GM12878 (cell line): ENCODE measurements at regions not wholly inside any gene's neighbourhood (a gene's known extent, or its start where the extent isn't known, plus 50 kb on each side); places are given as distances from the start of the nearest gene placed in this dataset.
"Not testable (repeated sequence)": the region's sequence is repeated elsewhere in the genome, so short reads cannot be mapped to it uniquely, and the experiment has no call there.

Experiments used
- ATF3 ChIP-seq: IDR thresholded peaks from 2 replicates; pipeline ENCODE4 v1.6.1; 2011; ENCODE audit warnings: low read depth, mild to moderate bottlenecking, low read length, moderate library complexity, borderline replicate concordance; ENCODE audit errors: extremely low read depth
- CHD2 ChIP-seq: IDR thresholded peaks from 2 replicates; pipeline ENCODE4 v1.6.1; 2011; ENCODE audit warnings: low read depth, low read length, improper control_type of control experiment, borderline replicate concordance
- CTCF ChIP-seq, 3 experiments: IDR thresholded peaks in 2 of 3; conservative IDR thresholded peaks in 1 of 3; 2 replicates each; pipeline ENCODE4 v1.5.1; 2011; ENCODE audit warnings: low read depth in 3 of 3, low read length in 3 of 3, mild to moderate bottlenecking in 3 of 3, control low read depth in 2 of 3, moderate library complexity in 2 of 3, inconsistent platforms in 1 of 3, mixed read lengths in 1 of 3; ENCODE audit not compliant: control insufficient read depth in 2 of 3, insufficient read depth in 1 of 3; ENCODE audit errors: extremely low read depth in 1 of 3
- MXI1 ChIP-seq: fragments of 150-350 bp; IDR thresholded peaks from 2 replicates; pipeline ENCODE4 v1.6.1; 2011; ENCODE audit warnings: low read depth, mild to moderate bottlenecking, inconsistent platforms, low read length, improper control_type of control experiment
- POLR2A ChIP-seq: IDR thresholded peaks from 2 replicates; pipeline ENCODE4 v1.6.1; 2011; ENCODE audit warnings: low read depth, mild to moderate bottlenecking, low read length
- POLR2AphosphoS5 ChIP-seq: IDR thresholded peaks from 2 replicates; pipeline ENCODE4 v1.6.1; 2011; ENCODE audit warnings: mild to moderate bottlenecking, low read length, inconsistent platforms
- RAD21 ChIP-seq: IDR thresholded peaks from 2 replicates; pipeline ENCODE4 v1.6.1; 2011; ENCODE audit warnings: mild to moderate bottlenecking, low read depth, low read length, moderate library complexity; ENCODE audit not compliant: insufficient read depth
- RFX5 ChIP-seq: IDR thresholded peaks from 2 replicates; pipeline ENCODE4 v1.6.1; 2011; ENCODE audit warnings: low read depth, low read length, improper control_type of control experiment
- SP1 ChIP-seq: IDR thresholded peaks from one replicate; pipeline ENCODE4 v1.6.1; 2011; ENCODE audit warnings: low read depth, low read length
- TBL1XR1 ChIP-seq: IDR thresholded peaks from 2 replicates; pipeline ENCODE4 v1.6.1; 2012; ENCODE audit warnings: low read depth, low read length, improper control_type of control experiment
- ZSCAN29 ChIP-seq: fragments of 450-650 bp; IDR thresholded peaks from 2 replicates; pipeline ENCODE4 v1.6.1; 2017; ENCODE audit warnings: mild to moderate bottlenecking, moderate library complexity
- TF ChIP-seq, protein P1 (sequence below): IDR thresholded peaks from 2 replicates; pipeline ENCODE4 v1.6.1; 2012; ENCODE audit warnings: low read length, inconsistent platforms
- TF ChIP-seq, protein P2 (sequence below): IDR thresholded peaks from 2 replicates; pipeline ENCODE4 v1.6.1; 2012; ENCODE audit warnings: low read depth, low read length, improper control_type of control experiment

DNA sequence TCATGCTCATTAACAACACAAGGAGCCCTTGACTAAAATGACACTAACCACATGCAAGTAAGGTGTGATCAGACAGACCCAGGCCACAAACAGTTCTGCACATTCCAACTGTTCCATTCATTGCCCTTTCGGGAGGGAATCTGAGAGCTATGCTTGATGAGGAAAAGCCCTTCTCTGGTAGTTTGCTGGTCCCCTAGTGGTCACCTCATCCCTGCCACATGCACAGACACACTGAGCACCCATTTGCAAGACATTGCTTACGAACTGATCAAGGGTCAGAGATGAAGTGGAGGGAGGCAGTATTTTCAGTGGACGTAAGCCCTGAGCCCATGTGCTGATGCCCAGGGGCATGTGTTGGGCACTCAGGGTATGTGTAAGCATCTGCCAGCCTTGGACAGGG is 220.9 kb downstream of the VAPA start:
- TF ChIP-seq, protein P1, sequence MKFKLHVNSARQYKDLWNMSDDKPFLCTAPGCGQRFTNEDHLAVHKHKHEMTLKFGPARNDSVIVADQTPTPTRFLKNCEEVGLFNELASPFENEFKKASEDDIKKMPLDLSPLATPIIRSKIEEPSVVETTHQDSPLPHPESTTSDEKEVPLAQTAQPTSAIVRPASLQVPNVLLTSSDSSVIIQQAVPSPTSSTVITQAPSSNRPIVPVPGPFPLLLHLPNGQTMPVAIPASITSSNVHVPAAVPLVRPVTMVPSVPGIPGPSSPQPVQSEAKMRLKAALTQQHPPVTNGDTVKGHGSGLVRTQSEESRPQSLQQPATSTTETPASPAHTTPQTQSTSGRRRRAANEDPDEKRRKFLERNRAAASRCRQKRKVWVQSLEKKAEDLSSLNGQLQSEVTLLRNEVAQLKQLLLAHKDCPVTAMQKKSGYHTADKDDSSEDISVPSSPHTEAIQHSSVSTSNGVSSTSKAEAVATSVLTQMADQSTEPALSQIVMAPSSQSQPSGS = not testable (repeated sequence)
- TF ChIP-seq CTCF (IDR thresholded peaks at IDR 0.05 in 2 of 3, conservative IDR thresholded peaks at IDR 0.05 in 1 of 3; ENCODE audit: control insufficient read depth in 2 of 3, extremely low read depth in 1 of 3, insufficient read depth in 1 of 3, low read depth in 3 of 3, low read length in 3 of 3); ZSCAN29; RAD21; POLR2AphosphoS5; MXI1; ATF3; TBL1XR1; CHD2; POLR2A; SP1; RFX5: not testable (repeated sequence)
- TF ChIP-seq, protein P2, sequence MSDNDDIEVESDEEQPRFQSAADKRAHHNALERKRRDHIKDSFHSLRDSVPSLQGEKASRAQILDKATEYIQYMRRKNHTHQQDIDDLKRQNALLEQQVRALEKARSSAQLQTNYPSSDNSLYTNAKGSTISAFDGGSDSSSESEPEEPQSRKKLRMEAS = not testable (repeated sequence)
